ENCODE measurements at regions not wholly inside any gene's neighbourhood (a gene's known extent, or its start where the extent isn't known, plus 50 kb on each side); places are given as distances from the start of the nearest gene placed in this dataset.

- TF ChIP-seq CTCF (IDR thresholded peaks at IDR 0.05) (no peak), TCF7L2 (IDR thresholded peaks at IDR 0.05; ENCODE audit: low read depth, low read length) (no peak), POLR2AphosphoS5 (IDR thresholded peaks at IDR 0.05; ENCODE audit: low read depth, low read length) (no peak), REST (IDR thresholded peaks at IDR 0.05; ENCODE audit: insufficient read depth in 1 of 2, low read depth in 2 of 2, low read length in 1 of 2) (no peak)
Measured at GRCh38 chr12:91778091-91778832, 367.4 kb downstream of the BTG1 start.
